ENCODE measurements at regions not wholly inside any gene's neighbourhood (a gene's known extent, or its start where the extent isn't known, plus 50 kb on each side); places are given as distances from the start of the nearest gene placed in this dataset.
"Not testable (repeated sequence)": the region's sequence is repeated elsewhere in the genome, so short reads cannot be mapped to it uniquely, and the experiment has no call there.

GRCh38 chr7:140257278-140257677 lies 80.5 kb upstream of the KDM7A start:
- TF ChIP-seq ZNF274 (IDR thresholded peaks at IDR 0.05; ENCODE audit: low read depth, low read length); SUZ12 (IDR thresholded peaks at IDR 0.05; ENCODE audit: extremely low read depth, insufficient read depth, insufficient read length): not testable (repeated sequence)
